ENCODE measurements at regions not wholly inside any gene's neighbourhood (a gene's known extent, or its start where the extent isn't known, plus 50 kb on each side); places are given as distances from the start of the nearest gene placed in this dataset.

DNA sequence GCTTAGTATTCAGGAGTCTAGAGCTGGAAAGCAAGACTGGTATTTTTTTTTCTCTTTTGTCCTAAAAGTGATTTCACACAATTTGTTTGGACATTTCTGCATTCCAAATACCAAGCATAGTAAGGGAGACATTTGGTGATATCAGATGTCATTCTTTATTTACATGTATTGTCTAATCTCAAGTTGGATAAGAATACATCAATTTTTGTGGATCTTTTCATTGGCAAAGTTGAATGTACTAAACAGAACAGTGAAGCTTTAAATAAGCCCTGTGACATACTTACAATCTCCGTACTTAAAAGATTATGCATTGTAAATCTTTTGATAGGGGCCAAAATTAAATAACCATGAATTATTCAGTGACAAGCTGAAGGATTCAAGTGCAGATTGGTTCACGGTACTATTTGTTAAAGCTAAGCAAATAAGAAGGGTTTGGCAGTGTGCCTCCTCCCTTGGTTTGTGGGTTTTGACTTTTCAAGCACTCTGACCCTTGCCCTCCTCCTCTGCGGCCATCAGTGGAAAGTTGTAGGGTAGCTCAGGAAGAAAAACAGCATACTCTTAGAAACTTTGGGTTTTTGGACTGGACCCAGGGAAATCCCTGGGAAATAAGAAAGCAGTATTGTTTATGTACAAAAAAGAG, 663.7 kb downstream of the ADGRL2 start:
- TF ChIP-seq, protein P1, sequence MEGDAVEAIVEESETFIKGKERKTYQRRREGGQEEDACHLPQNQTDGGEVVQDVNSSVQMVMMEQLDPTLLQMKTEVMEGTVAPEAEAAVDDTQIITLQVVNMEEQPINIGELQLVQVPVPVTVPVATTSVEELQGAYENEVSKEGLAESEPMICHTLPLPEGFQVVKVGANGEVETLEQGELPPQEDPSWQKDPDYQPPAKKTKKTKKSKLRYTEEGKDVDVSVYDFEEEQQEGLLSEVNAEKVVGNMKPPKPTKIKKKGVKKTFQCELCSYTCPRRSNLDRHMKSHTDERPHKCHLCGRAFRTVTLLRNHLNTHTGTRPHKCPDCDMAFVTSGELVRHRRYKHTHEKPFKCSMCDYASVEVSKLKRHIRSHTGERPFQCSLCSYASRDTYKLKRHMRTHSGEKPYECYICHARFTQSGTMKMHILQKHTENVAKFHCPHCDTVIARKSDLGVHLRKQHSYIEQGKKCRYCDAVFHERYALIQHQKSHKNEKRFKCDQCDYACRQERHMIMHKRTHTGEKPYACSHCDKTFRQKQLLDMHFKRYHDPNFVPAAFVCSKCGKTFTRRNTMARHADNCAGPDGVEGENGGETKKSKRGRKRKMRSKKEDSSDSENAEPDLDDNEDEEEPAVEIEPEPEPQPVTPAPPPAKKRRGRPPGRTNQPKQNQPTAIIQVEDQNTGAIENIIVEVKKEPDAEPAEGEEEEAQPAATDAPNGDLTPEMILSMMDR (IDR thresholded peaks at IDR 0.05 in 4 of 5, conservative IDR thresholded peaks at IDR 0.05 in 1 of 5), result no peak
- no peak for TF ChIP-seq POLR2A (IDR thresholded peaks at IDR 0.05)

Measured in gastrocnemius medialis (tissue), 4 donors.